ENCODE measurements at regions not wholly inside any gene's neighbourhood (a gene's known extent, or its start where the extent isn't known, plus 50 kb on each side); places are given as distances from the start of the nearest gene placed in this dataset.

GRCh38 chr6:120103618-120104017, 754.1 kb upstream of the MAN1A1 start:
- POLR2A ChIA-PET, result no interaction called here
- CTCF ChIA-PET, result no interaction called here

More at GRCh38 chr6:120103618-120104017, 754.1 kb upstream of the MAN1A1 start:
- H3K4me1 ChIP-seq (ENCODE audit: control insufficient read depth in 1 of 2, insufficient read depth in 2 of 2, low read depth in 1 of 2, low read length in 1 of 2), result no peaks in the 10 kb centered on the region
- H3K27ac ChIP-seq (ENCODE audit: low read depth in 2 of 2, low read length in 1 of 2), result no peak overlapping the region
- no peaks in the 10 kb centered on the region for H4K20me1 ChIP-seq (ENCODE audit: insufficient read depth)
- no peak overlapping the region for H3K9ac ChIP-seq
- H3K4me2 ChIP-seq, result no peak overlapping the region
- no peaks in the 10 kb centered on the region for H3K27me3 ChIP-seq (ENCODE audit: insufficient read depth)
- no peak overlapping the region for H2AFZ ChIP-seq (ENCODE audit: low read depth)
- TF ChIP-seq MXI1 (IDR thresholded peaks at IDR 0.05; ENCODE audit: low read depth, low read length), result no peak
- no peak for TF ChIP-seq FOXJ3 (CRISPR knock-in tag; IDR thresholded peaks at IDR 0.05)
- no peak for TF ChIP-seq NRF1 (IDR thresholded peaks at IDR 0.05; ENCODE audit: low read depth, low read length)
- no peak for TF ChIP-seq EZH2phosphoT487 (IDR thresholded peaks at IDR 0.05; ENCODE audit: borderline replicate concordance, low read depth)
- TF ChIP-seq RCOR1 (IDR thresholded peaks at IDR 0.05; ENCODE audit: low read length), result no peak
- TF ChIP-seq USF1 (IDR thresholded peaks at IDR 0.05; ENCODE audit: borderline replicate concordance, low read depth), result no peak
- no peak for TF ChIP-seq ZBTB33 (IDR thresholded peaks at IDR 0.05; ENCODE audit: borderline replicate concordance, low read depth)
- TF ChIP-seq GATA2 (CRISPR knock-in tag; IDR thresholded peaks at IDR 0.05), result no peak
- TF ChIP-seq CHD2 (IDR thresholded peaks at IDR 0.05; ENCODE audit: low read length, partially characterized antibody), result no peak
- TF ChIP-seq SIN3A (IDR thresholded peaks at IDR 0.05; ENCODE audit: borderline replicate concordance, low read depth, low read length), result no peak
- no peak for TF ChIP-seq NFIC (IDR thresholded peaks at IDR 0.05; ENCODE audit: borderline replicate concordance)
- no peak for TF ChIP-seq YY1 (IDR thresholded peaks at IDR 0.05; ENCODE audit: low read depth)
- TF ChIP-seq TCF12 (IDR thresholded peaks at IDR 0.05), result no peak
- TF ChIP-seq FOXM1 (IDR thresholded peaks at IDR 0.05; ENCODE audit: low read depth), result no peak
- TF ChIP-seq TAF1 (IDR thresholded peaks at IDR 0.05; ENCODE audit: borderline replicate concordance, low read depth, low read length), result no peak
- TF ChIP-seq RAD21 (IDR thresholded peaks at IDR 0.05; ENCODE audit: low read length), result no peak
- TF ChIP-seq TEAD4 (IDR thresholded peaks at IDR 0.05; ENCODE audit: borderline replicate concordance, insufficient read depth), result no peak
- TF ChIP-seq POLR2AphosphoS5 (IDR thresholded peaks at IDR 0.05; ENCODE audit: low read depth, low read length), result no peak
- no peak for TF ChIP-seq MEF2A (IDR thresholded peaks at IDR 0.05; ENCODE audit: borderline replicate concordance, low read depth)
- no peak for TF ChIP-seq IRF3 (IDR thresholded peaks at IDR 0.05; ENCODE audit: low read depth, low read length)
- no peaks in the 10 kb centered on the region for H3F3A ChIP-seq (replicated peaks; ENCODE audit: insufficient read depth)
- H3K9me3 ChIP-seq, result no peaks in the 10 kb centered on the region
- no peaks in the 10 kb centered on the region for H3K9me2 ChIP-seq
- H3K4me3 ChIP-seq (ENCODE audit: low read depth in 2 of 2, low read length in 1 of 2), result no peak overlapping the region
- no peak for DNase-seq
- no peaks in the 10 kb centered on the region for H3K79me2 ChIP-seq (ENCODE audit: insufficient read depth)
- no peaks in the 10 kb centered on the region for H3K36me3 ChIP-seq (replicated peaks in 1 of 2; ENCODE audit: control insufficient read depth in 1 of 2, insufficient read depth in 2 of 2, low read length in 1 of 2)
